ENCODE measurements at regions not wholly inside any gene's neighbourhood (a gene's known extent, or its start where the extent isn't known, plus 50 kb on each side); places are given as distances from the start of the nearest gene placed in this dataset.
"Not testable (repeated sequence)": the region's sequence is repeated elsewhere in the genome, so short reads cannot be mapped to it uniquely, and the experiment has no call there.

GRCh38 chr11:106174003-106174402 lies 96.5 kb downstream of the AASDHPPT start:
- H3K36me3 ChIP-seq (ENCODE audit: insufficient read depth, low read length); H3K27me3 ChIP-seq (ENCODE audit: insufficient read depth, low read length); H3K4me3 ChIP-seq (ENCODE audit: low read depth, low read length); H3K79me2 ChIP-seq (ENCODE audit: control insufficient read depth, insufficient read depth, low read length, unreplicated experiment); H3K27ac ChIP-seq (ENCODE audit: low read depth, low read length); H3K4me1 ChIP-seq (ENCODE audit: control insufficient read depth, insufficient read depth, low read length, unreplicated experiment): not testable (repeated sequence)
- H2AFZ ChIP-seq (ENCODE audit: low read length, unreplicated experiment) = peak overlapping the region; percentile 57

GRCh38 chr11:106176817-106177216 lies 99.4 kb downstream of the AASDHPPT start:
- no peaks in the 10 kb centered on the region for H3K36me3 ChIP-seq (ENCODE audit: insufficient read depth, low read length)
- H3K27ac ChIP-seq (ENCODE audit: low read depth, low read length) = no peak overlapping the region
- H2AFZ ChIP-seq (ENCODE audit: low read length, unreplicated experiment) = no peak overlapping the region
- H3K27me3 ChIP-seq (ENCODE audit: insufficient read depth, low read length) = no peaks in the 10 kb centered on the region
- H3K4me3 ChIP-seq (ENCODE audit: low read depth, low read length) = no peak overlapping the region
- no peaks in the 10 kb centered on the region for H3K79me2 ChIP-seq (ENCODE audit: control insufficient read depth, insufficient read depth, low read length, unreplicated experiment)
- H3K4me1 ChIP-seq (ENCODE audit: control insufficient read depth, insufficient read depth, low read length, unreplicated experiment) = no peaks in the 10 kb centered on the region

- Histone ChIP-seq H3K4me1 (ENCODE audit: control insufficient read depth, insufficient read depth, low read length, unreplicated experiment) (no peaks in the 10 kb centered on the region), H3K27me3 (ENCODE audit: insufficient read depth, low read length) (no peaks in the 10 kb centered on the region), H3K36me3 (ENCODE audit: insufficient read depth, low read length) (no peaks in the 10 kb centered on the region), H2AFZ (ENCODE audit: low read length, unreplicated experiment) (no peak overlapping the region), H3K27ac (ENCODE audit: low read depth, low read length) (no peak overlapping the region), H3K4me3 (ENCODE audit: low read depth, low read length) (no peak overlapping the region), H3K79me2 (ENCODE audit: control insufficient read depth, insufficient read depth, low read length, unreplicated experiment) (no peaks in the 10 kb centered on the region)
Observed at GRCh38 chr11:106177311-106177710, 99.8 kb downstream of the AASDHPPT start.

GRCh38 chr11:106178361-106178760 lies 100.9 kb downstream of the AASDHPPT start:
- no peak overlapping the region for H2AFZ ChIP-seq (ENCODE audit: low read length, unreplicated experiment)
- H3K27ac ChIP-seq (ENCODE audit: low read depth, low read length) = no peak overlapping the region
- H3K36me3 ChIP-seq (ENCODE audit: insufficient read depth, low read length) = no peaks in the 10 kb centered on the region
- H3K27me3 ChIP-seq (ENCODE audit: insufficient read depth, low read length) = no peaks in the 10 kb centered on the region
- no peaks in the 10 kb centered on the region for H3K79me2 ChIP-seq (ENCODE audit: control insufficient read depth, insufficient read depth, low read length, unreplicated experiment)
- no peaks in the 10 kb centered on the region for H3K4me1 ChIP-seq (ENCODE audit: control insufficient read depth, insufficient read depth, low read length, unreplicated experiment)
- no peak overlapping the region for H3K4me3 ChIP-seq (ENCODE audit: low read depth, low read length)

GRCh38 chr11:106179048-106179447 lies 101.6 kb downstream of the AASDHPPT start:
- no peak overlapping the region for H3K4me3 ChIP-seq (ENCODE audit: low read depth, low read length)
- H3K36me3 ChIP-seq (ENCODE audit: insufficient read depth, low read length) = no peaks in the 10 kb centered on the region
- H3K27me3 ChIP-seq (ENCODE audit: insufficient read depth, low read length) = no peaks in the 10 kb centered on the region
- H3K27ac ChIP-seq (ENCODE audit: low read depth, low read length) = no peak overlapping the region
- H3K79me2 ChIP-seq (ENCODE audit: control insufficient read depth, insufficient read depth, low read length, unreplicated experiment) = no peaks in the 10 kb centered on the region
- H3K4me1 ChIP-seq (ENCODE audit: control insufficient read depth, insufficient read depth, low read length, unreplicated experiment) = no peaks in the 10 kb centered on the region
- H2AFZ ChIP-seq (ENCODE audit: low read length, unreplicated experiment) = no peak overlapping the region

- no peaks in the 10 kb centered on the region for H3K27me3 ChIP-seq (ENCODE audit: insufficient read depth, low read length)
- no peaks in the 10 kb centered on the region for H3K79me2 ChIP-seq (ENCODE audit: control insufficient read depth, insufficient read depth, low read length, unreplicated experiment)
- H3K36me3 ChIP-seq (ENCODE audit: insufficient read depth, low read length) = no peaks in the 10 kb centered on the region
- H3K4me1 ChIP-seq (ENCODE audit: control insufficient read depth, insufficient read depth, low read length, unreplicated experiment) = no peaks in the 10 kb centered on the region
- H2AFZ ChIP-seq (ENCODE audit: low read length, unreplicated experiment) = no peak overlapping the region
- no peak overlapping the region for H3K4me3 ChIP-seq (ENCODE audit: low read depth, low read length)
- no peak overlapping the region for H3K27ac ChIP-seq (ENCODE audit: low read depth, low read length)
Observed at GRCh38 chr11:106186630-106187029, 109.2 kb downstream of the AASDHPPT start.

- H3K27ac ChIP-seq (ENCODE audit: low read depth, low read length) = no peak overlapping the region
Observed at GRCh38 chr11:106187860-106188456, 110.5 kb downstream of the AASDHPPT start.

GRCh38 chr11:106193956-106194355 lies 116.5 kb downstream of the AASDHPPT start:
- Histone ChIP-seq H2AFZ (ENCODE audit: low read length, unreplicated experiment) (no peak overlapping the region), H3K27me3 (ENCODE audit: insufficient read depth, low read length) (no peaks in the 10 kb centered on the region), H3K4me3 (ENCODE audit: low read depth, low read length) (no peak overlapping the region), H3K79me2 (ENCODE audit: control insufficient read depth, insufficient read depth, low read length, unreplicated experiment) (no peaks in the 10 kb centered on the region), H3K4me1 (ENCODE audit: control insufficient read depth, insufficient read depth, low read length, unreplicated experiment) (no peaks in the 10 kb centered on the region), H3K27ac (ENCODE audit: low read depth, low read length) (no peak overlapping the region), H3K36me3 (ENCODE audit: insufficient read depth, low read length) (no peaks in the 10 kb centered on the region)

More at GRCh38 chr11:106187860-106188456, 110.5 kb downstream of the AASDHPPT start:
- Histone ChIP-seq H3K27me3 (ENCODE audit: insufficient read depth, low read length) (no peaks in the 10 kb centered on the region), H3K4me3 (ENCODE audit: low read depth, low read length) (no peak overlapping the region), H3K4me1 (ENCODE audit: control insufficient read depth, insufficient read depth, low read length, unreplicated experiment) (no peaks in the 10 kb centered on the region), H3K79me2 (ENCODE audit: control insufficient read depth, insufficient read depth, low read length, unreplicated experiment) (no peaks in the 10 kb centered on the region), H3K36me3 (ENCODE audit: insufficient read depth, low read length) (no peaks in the 10 kb centered on the region), H2AFZ (ENCODE audit: low read length, unreplicated experiment) (no peak overlapping the region)

GRCh38 chr11:106197438-106197837 lies 120.0 kb downstream of the AASDHPPT start:
- no peak overlapping the region for H3K27ac ChIP-seq (ENCODE audit: low read depth, low read length)
- no peak overlapping the region for H3K4me3 ChIP-seq (ENCODE audit: low read depth, low read length)
- no peak overlapping the region for H2AFZ ChIP-seq (ENCODE audit: low read length, unreplicated experiment)
- no peaks in the 10 kb centered on the region for H3K79me2 ChIP-seq (ENCODE audit: control insufficient read depth, insufficient read depth, low read length, unreplicated experiment)
- H3K27me3 ChIP-seq (ENCODE audit: insufficient read depth, low read length) = no peaks in the 10 kb centered on the region; the same call in 1 of the 2 replicates
- no peaks in the 10 kb centered on the region for H3K4me1 ChIP-seq (ENCODE audit: control insufficient read depth, insufficient read depth, low read length, unreplicated experiment)
- no peaks in the 10 kb centered on the region for H3K36me3 ChIP-seq (ENCODE audit: insufficient read depth, low read length)

GRCh38 chr11:106202935-106203620 lies 125.6 kb downstream of the AASDHPPT start:
- H3K4me3 ChIP-seq (ENCODE audit: low read depth, low read length) = no peak overlapping the region
- H3K79me2 ChIP-seq (ENCODE audit: control insufficient read depth, insufficient read depth, low read length, unreplicated experiment) = no peaks in the 10 kb centered on the region
- no peaks in the 10 kb centered on the region for H3K36me3 ChIP-seq (ENCODE audit: insufficient read depth, low read length)
- no peak overlapping the region for H2AFZ ChIP-seq (ENCODE audit: low read length, unreplicated experiment)
- H3K4me1 ChIP-seq (ENCODE audit: control insufficient read depth, insufficient read depth, low read length, unreplicated experiment) = no peaks in the 10 kb centered on the region
- H3K27me3 ChIP-seq (ENCODE audit: insufficient read depth, low read length) = no peaks in the 10 kb centered on the region; the same call in 1 of the 2 replicates
- H3K27ac ChIP-seq (ENCODE audit: low read depth, low read length) = no peak overlapping the region

GRCh38 chr11:106208760-106209159 lies 131.3 kb downstream of the AASDHPPT start:
- H3K79me2 ChIP-seq (ENCODE audit: control insufficient read depth, insufficient read depth, low read length, unreplicated experiment) = no peaks in the 10 kb centered on the region
- H3K36me3 ChIP-seq (ENCODE audit: insufficient read depth, low read length) = no peaks in the 10 kb centered on the region
- H2AFZ ChIP-seq (ENCODE audit: low read length, unreplicated experiment) = no peak overlapping the region
- H3K4me3 ChIP-seq (ENCODE audit: low read depth, low read length) = no peak overlapping the region
- H3K27me3 ChIP-seq (ENCODE audit: insufficient read depth, low read length) = peaks cover 23% of the 10 kb centered on the region; the same call in 1 of the 2 replicates
- H3K4me1 ChIP-seq (ENCODE audit: control insufficient read depth, insufficient read depth, low read length, unreplicated experiment) = no peaks in the 10 kb centered on the region
- no peak overlapping the region for H3K27ac ChIP-seq (ENCODE audit: low read depth, low read length)
